Transverse colon (tissue), 4 donors: ENCODE measurements at regions not wholly inside any gene's neighbourhood (a gene's known extent, or its start where the extent isn't known, plus 50 kb on each side); places are given as distances from the start of the nearest gene placed in this dataset.

ENCODE experiments used
- DNase-seq: peaks from one replicate; pipeline ENCODE4 v3.0.0-alpha.2; 2019
- H3K27ac ChIP-seq, 4 donors: fragments of 200-600 bp; sonication (generic); 2 replicates each; pipeline ENCODE4 v1.5.1; 2016 to 2018; ENCODE audit warnings: inconsistent platforms in 4 of 4
- H3K27me3 ChIP-seq: fragments of 200-600 bp; sonication (generic); 2 replicates; pipeline ENCODE4 v1.5.1; 2017; ENCODE audit warnings: inconsistent platforms
- H3K36me3 ChIP-seq, 4 donors: fragments of 200-600 bp; sonication (generic); 2 replicates each; pipeline ENCODE4 v1.5.1; 2017 to 2019; ENCODE audit warnings: inconsistent platforms in 4 of 4
- H3K4me1 ChIP-seq, 4 donors: fragments of 200-600 bp; sonication (generic); 2 replicates each; pipeline ENCODE4 v1.5.1; 2017 to 2020; ENCODE audit warnings: inconsistent platforms in 4 of 4
- H3K4me3 ChIP-seq, 4 donors: fragments of 200-600 bp; sonication (generic); 1 replicate in 1 of 4; 2 replicates in 3 of 4; pipeline versions ENCODE4 v1.5.1 to v1.6.1; 2017 to 2019; ENCODE audit warnings: inconsistent platforms in 4 of 4
- H3K9me3 ChIP-seq, 2 donors: fragments of 200-600 bp; sonication (generic); 2 replicates each; pipeline ENCODE4 v1.5.1; 2017 to 2019; ENCODE audit warnings: inconsistent platforms in 2 of 2
- EP300 ChIP-seq: sonication (generic); formaldehyde crosslinking; IDR thresholded peaks from one replicate; pipeline ENCODE4 v1.6.1; 2017; ENCODE audit warnings: antibody characterized with exemption, low read depth
- POLR2A ChIP-seq: fragments of 450-650 bp; IDR thresholded peaks from one replicate; pipeline ENCODE4 v1.6.1; 2016; ENCODE audit warnings: antibody characterized with exemption, mild to moderate bottlenecking, moderate library complexity
- POLR2AphosphoS5 ChIP-seq, 3 donors: sonication (generic); formaldehyde crosslinking; IDR thresholded peaks; one replicate each; pipeline ENCODE4 v1.6.1; 2016; ENCODE audit warnings: antibody characterized with exemption in 3 of 3
- WGBS, 2 donors: methylation state at CpG; one replicate each; pipeline ENCODE4 v1.1.5; 2018; ENCODE audit warnings: low coverage in 1 of 2; 5-methylcytosine and 5-hydroxymethylcytosine counted together
- in situ Hi-C, 4 donors: fragments of 200-750 bp; cut with MboI; loops; one replicate each; pipeline versions ENCODE4 v1.15.0 to v1.15.1; 2017; ENCODE audit warnings: low sequenced_read_pairs in 3 of 4, low pct_ligation_motif_present in 1 of 4, low pct_unique_long_range_greater_than_20kb in 1 of 4
- intact Hi-C: fragments of 100-400 bp; cut with DNase I; formaldehyde crosslinking; loops from one replicate; pipeline ENCODE4 v1.15.1; 2023; ENCODE audit warnings: low total_unique reads
- TF ChIP-seq, protein P1 (sequence below), 5 experiments: fragments of 200-600 bp in 3 of 5; fragments of 450-650 bp in 2 of 5; sonication (generic) in 3 of 5; IDR thresholded peaks; 1 replicate in 2 of 5; 2 replicates in 3 of 5; pipeline ENCODE4 v1.5.1; 2016 to 2017; ENCODE audit warnings: antibody characterized with exemption in 5 of 5, inconsistent platforms in 3 of 5, mild to moderate bottlenecking in 2 of 5, moderate library complexity in 1 of 5

- Histone ChIP-seq H3K27ac (no peak overlapping the region), H3K4me3 (no peak overlapping the region), H3K4me1 (no peaks in the 10 kb centered on the region), H3K9me3 (peaks cover 14 to 27% of the 10 kb centered on the region in 2 donors), H3K36me3 (no peaks in the 10 kb centered on the region), H3K27me3 (no peaks in the 10 kb centered on the region)
- WGBS, 2 donors, result 72 to 79% methylated on average over 2 of the region's 2 CpGs
- in situ Hi-C loops (no loop called here), intact Hi-C loops (no loop called here)
- no peak for DNase-seq
- TF ChIP-seq, protein P1, sequence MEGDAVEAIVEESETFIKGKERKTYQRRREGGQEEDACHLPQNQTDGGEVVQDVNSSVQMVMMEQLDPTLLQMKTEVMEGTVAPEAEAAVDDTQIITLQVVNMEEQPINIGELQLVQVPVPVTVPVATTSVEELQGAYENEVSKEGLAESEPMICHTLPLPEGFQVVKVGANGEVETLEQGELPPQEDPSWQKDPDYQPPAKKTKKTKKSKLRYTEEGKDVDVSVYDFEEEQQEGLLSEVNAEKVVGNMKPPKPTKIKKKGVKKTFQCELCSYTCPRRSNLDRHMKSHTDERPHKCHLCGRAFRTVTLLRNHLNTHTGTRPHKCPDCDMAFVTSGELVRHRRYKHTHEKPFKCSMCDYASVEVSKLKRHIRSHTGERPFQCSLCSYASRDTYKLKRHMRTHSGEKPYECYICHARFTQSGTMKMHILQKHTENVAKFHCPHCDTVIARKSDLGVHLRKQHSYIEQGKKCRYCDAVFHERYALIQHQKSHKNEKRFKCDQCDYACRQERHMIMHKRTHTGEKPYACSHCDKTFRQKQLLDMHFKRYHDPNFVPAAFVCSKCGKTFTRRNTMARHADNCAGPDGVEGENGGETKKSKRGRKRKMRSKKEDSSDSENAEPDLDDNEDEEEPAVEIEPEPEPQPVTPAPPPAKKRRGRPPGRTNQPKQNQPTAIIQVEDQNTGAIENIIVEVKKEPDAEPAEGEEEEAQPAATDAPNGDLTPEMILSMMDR (IDR thresholded peaks at IDR 0.05), result no peak
- TF ChIP-seq POLR2A (no peak), EP300 (no peak), POLR2AphosphoS5 (IDR thresholded peaks at IDR 0.05) (no peak)
Observed at GRCh38 chr5:124007675-124008398, 495.9 kb downstream of the CSNK1G3 start.

DNA sequence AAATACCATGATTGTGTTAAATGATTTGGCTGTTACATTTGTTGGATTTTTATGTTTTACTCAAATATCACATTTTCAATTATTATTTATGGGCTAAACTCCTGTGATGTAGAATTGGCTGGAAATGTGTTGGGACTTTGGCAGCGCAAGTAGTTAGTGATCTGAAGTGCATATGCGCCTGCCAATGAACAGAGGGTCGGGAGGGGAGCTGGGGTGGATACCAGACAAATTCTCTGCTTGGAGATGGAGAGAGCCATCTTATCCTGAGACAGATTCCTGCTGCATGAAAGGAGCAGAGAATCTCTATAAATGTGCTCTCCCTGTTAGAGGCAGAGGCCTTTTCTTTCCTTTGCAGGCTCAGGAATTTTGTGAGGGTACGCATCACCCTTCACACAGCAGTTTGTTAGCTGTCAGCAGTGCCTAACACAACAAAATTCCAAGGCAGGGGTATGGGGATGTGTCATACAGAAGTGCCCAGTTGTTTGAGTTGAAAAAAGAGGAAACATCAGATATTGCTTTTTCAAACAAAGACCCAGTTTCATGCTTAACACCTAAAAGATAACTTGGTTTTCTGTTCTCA, 489.1 kb downstream of the CSNK1G3 start:
- no peak for TF ChIP-seq EP300
- TF ChIP-seq POLR2A, result no peak
- TF ChIP-seq POLR2AphosphoS5 (IDR thresholded peaks at IDR 0.05), result no peak
- TF ChIP-seq, protein P1 (IDR thresholded peaks at IDR 0.05), result no peak
- DNase-seq, result no peak
- no peak overlapping the region for H3K27ac ChIP-seq
- no peak overlapping the region for H3K4me3 ChIP-seq
- H3K36me3 ChIP-seq, result no peaks in the 10 kb centered on the region
- in situ Hi-C loops, result no loop called here
- no peaks in the 10 kb centered on the region for H3K27me3 ChIP-seq
- intact Hi-C loops, result no loop called here
- 88 to 100% methylated on average over 1 to 4 of the region's 4 CpGs for WGBS, 2 donors
- no peaks in the 10 kb centered on the region for H3K4me1 ChIP-seq
- peaks cover 0 to under 1% of the 10 kb centered on the region in 2 donors for H3K9me3 ChIP-seq

DNA sequence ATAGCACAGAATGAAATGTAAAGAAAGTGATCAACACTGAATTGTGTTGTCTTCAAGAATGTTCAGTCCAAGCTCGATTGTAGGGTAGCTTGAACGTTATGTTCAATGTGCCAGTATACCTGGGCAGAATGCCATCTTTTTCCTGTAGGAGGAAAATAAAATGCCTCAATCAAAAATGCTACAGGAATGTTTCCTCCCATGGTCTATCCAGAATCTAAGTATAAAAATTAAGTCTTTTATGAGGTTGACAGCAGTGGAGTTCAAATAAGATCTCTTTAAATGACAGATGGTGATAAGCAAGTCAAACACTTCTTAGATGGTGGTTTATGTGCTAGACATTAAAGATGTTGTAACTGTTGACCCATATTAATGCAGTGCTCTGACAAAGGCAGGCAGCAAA, 488.6 kb downstream of the CSNK1G3 start:
- Histone ChIP-seq H3K27me3 (no peaks in the 10 kb centered on the region), H3K4me3 (no peak overlapping the region), H3K9me3 (no peaks in the 10 kb centered on the region), H3K27ac (no peak overlapping the region), H3K36me3 (no peaks in the 10 kb centered on the region), H3K4me1 (no peaks in the 10 kb centered on the region)
- intact Hi-C loops, result no loop called here
- in situ Hi-C loops, result no loop called here
- TF ChIP-seq POLR2AphosphoS5 (IDR thresholded peaks at IDR 0.05) (no peak), EP300 (no peak), POLR2A (no peak)
- TF ChIP-seq, protein P1 (IDR thresholded peaks at IDR 0.05), result no peak
- 15 to 37% methylated on average over 2 of the region's 2 CpGs for WGBS, 2 donors
- DNase-seq, result no peak

DNA sequence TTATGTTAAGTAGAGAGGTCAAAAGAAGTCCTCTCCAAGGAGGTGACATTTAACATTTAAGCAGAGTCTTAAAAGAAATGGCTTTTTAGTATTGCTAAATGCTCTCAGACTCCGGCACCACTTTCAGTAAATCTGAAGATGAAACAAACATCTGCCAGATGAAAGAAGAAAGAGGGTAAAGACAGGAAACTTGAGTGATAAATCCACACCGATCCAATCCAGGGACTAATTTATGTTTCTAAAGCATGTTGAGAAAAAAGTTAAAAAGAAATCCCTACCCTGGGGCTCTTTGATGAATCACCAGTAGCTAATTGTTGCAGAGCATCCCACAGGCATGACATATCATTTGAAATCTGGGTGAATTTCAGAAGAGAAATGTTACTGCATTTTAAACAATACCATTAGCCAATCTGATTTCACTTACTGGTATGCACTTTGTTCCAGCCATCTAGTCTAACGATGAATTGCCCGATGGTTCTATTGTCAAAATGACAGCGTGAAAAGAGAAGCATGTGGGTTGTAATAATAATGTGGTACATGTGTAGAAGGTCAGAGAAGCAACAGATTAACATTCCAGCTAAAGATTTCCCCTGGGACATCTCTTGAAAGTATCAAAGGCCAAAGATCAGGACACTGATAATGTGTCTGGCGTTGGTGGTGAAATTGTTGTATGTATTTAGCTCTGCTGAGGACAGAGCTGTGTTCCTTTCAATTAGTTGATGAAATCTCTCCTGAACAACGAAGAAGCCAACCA, 485.7 kb downstream of the CSNK1G3 start:
- no peak for DNase-seq
- H3K4me1 ChIP-seq, result no peaks in the 10 kb centered on the region
- H3K27me3 ChIP-seq, result no peaks in the 10 kb centered on the region
- H3K27ac ChIP-seq, result no peak overlapping the region
- in situ Hi-C loops, result no loop called here
- TF ChIP-seq, protein P1 (IDR thresholded peaks at IDR 0.05), result no peak
- TF ChIP-seq EP300 (no peak), POLR2AphosphoS5 (IDR thresholded peaks at IDR 0.05) (no peak), POLR2A (no peak)
- 59 to 70% methylated on average over 5 to 7 of the region's 7 CpGs for WGBS, 2 donors
- no peaks in the 10 kb centered on the region for H3K9me3 ChIP-seq
- intact Hi-C loops, result no loop called here
- no peak overlapping the region for H3K4me3 ChIP-seq
- no peaks in the 10 kb centered on the region for H3K36me3 ChIP-seq
